Immature natural killer cell (primary cell): ENCODE measurements at regions not wholly inside any gene's neighbourhood (a gene's known extent, or its start where the extent isn't known, plus 50 kb on each side); places are given as distances from the start of the nearest gene placed in this dataset.

ENCODE experiments used
- DNase-seq, 3 donors: peaks; one replicate each; pipeline ENCODE4 v3.0.0; 2022; ENCODE audit warnings: mixed read lengths in 1 of 3
- H3K27ac Mint-ChIP-seq, 6 donors: one replicate each; pipeline ENCODE4 v1.8.0; 2020; ENCODE audit warnings: mixed read lengths in 6 of 6, mild to moderate bottlenecking in 5 of 6, inconsistent platforms in 4 of 6, moderate library complexity in 3 of 6
- H3K27me3 Mint-ChIP-seq, 3 donors: one replicate each; pipeline ENCODE4 v1.8.0; 2020 to 2021; ENCODE audit warnings: low read depth in 3 of 3, mild to moderate bottlenecking in 3 of 3, mixed read lengths in 3 of 3, moderate library complexity in 3 of 3, inconsistent platforms in 1 of 3
- H3K36me3 Mint-ChIP-seq, 3 donors: one replicate each; pipeline ENCODE4 v1.8.0; 2020; ENCODE audit warnings: mixed read lengths in 3 of 3, inconsistent platforms in 2 of 3, mild to moderate bottlenecking in 2 of 3
- H3K4me1 Mint-ChIP-seq, 2 donors: one replicate each; pipeline ENCODE4 v1.8.0; 2020; ENCODE audit warnings: inconsistent platforms in 2 of 2, mild to moderate bottlenecking in 2 of 2, mixed read lengths in 2 of 2, moderate library complexity in 1 of 2
- H3K4me3 Mint-ChIP-seq, 5 donors: one replicate each; pipeline ENCODE4 v1.8.0; 2020; ENCODE audit warnings: mild to moderate bottlenecking in 5 of 5, mixed read lengths in 5 of 5, inconsistent platforms in 3 of 5, moderate library complexity in 3 of 5
- H3K9me3 Mint-ChIP-seq, 6 donors: one replicate each; pipeline ENCODE4 v1.8.0; 2020; ENCODE audit warnings: mild to moderate bottlenecking in 6 of 6, mixed read lengths in 6 of 6, inconsistent platforms in 4 of 6, moderate library complexity in 3 of 6

DNA sequence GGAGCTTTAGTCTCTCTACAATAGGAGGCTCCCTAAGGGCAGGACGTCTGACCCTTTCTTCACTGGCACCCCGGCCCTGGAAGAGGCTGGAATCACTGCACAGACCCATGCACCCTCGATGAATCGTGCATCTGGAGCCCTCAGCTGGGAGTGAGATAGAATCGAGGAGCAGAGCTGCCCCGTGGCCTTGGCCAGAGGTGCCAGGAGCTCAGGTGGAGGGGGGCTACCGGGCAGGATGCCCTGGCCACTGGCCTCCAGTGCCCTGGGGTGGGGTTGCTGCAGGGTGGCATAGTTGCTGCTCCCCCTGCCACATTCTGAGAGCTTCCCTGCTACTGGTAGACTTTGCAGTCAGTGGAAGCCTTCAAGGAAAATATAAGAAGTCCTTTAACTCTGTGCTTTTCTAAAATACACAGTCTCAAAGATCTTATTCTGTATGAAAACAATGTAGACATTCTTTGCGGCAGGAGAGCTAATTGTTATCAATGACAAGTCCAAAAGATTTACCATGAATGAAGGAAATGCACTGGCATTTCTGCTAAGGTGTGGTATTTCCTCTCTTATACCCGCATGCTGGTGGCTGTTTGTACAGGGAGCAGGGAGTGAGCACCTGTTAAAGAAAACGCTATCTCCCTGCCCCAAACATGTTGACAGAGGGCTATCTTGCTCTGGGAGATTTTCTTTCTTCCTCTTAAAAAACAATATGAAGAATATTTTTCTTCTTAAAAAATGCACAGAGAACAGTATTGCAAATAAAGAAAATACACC, 122.8 kb downstream of the C6orf118 start:
- no peaks in the 10 kb centered on the region for H3K4me1 Mint-ChIP-seq
- H3K36me3 Mint-ChIP-seq: no peaks in the 10 kb centered on the region
- H3K27ac Mint-ChIP-seq: no peak overlapping the region
- H3K9me3 Mint-ChIP-seq: peaks cover 8 to 25% (median 11%) of the 10 kb centered on the region in 6 donors
- no peaks in the 10 kb centered on the region for H3K27me3 Mint-ChIP-seq
- no peak for DNase-seq
- no peak overlapping the region for H3K4me3 Mint-ChIP-seq

DNA sequence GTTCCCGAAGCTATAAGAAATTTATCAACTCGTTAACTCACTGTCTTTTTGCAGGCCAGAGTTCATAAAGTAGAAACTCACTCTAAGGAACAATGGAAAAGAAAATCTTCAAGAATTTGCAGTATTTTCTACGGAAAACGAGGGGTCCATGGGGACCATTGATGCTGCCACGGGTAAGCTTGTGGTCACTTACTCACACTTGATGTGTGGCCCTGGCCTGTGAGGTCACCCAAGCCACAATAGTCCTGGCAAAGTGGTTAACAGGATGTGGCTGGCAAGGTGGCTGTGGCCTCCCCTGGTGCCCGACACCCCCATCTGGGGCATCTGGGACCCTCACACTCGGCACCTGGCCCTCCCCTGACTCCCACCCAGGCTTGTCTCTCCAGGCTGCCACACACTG, 123.4 kb downstream of the C6orf118 start:
- Mint-ChIP-seq H3K4me3 (no peak overlapping the region), H3K9me3 (peaks cover 7 to 22% (median 10%) of the 10 kb centered on the region in 6 donors), H3K27ac (no peak overlapping the region), H3K36me3 (no peaks in the 10 kb centered on the region), H3K4me1 (no peaks in the 10 kb centered on the region), H3K27me3 (no peaks in the 10 kb centered on the region)
- DNase-seq: no peak

DNA sequence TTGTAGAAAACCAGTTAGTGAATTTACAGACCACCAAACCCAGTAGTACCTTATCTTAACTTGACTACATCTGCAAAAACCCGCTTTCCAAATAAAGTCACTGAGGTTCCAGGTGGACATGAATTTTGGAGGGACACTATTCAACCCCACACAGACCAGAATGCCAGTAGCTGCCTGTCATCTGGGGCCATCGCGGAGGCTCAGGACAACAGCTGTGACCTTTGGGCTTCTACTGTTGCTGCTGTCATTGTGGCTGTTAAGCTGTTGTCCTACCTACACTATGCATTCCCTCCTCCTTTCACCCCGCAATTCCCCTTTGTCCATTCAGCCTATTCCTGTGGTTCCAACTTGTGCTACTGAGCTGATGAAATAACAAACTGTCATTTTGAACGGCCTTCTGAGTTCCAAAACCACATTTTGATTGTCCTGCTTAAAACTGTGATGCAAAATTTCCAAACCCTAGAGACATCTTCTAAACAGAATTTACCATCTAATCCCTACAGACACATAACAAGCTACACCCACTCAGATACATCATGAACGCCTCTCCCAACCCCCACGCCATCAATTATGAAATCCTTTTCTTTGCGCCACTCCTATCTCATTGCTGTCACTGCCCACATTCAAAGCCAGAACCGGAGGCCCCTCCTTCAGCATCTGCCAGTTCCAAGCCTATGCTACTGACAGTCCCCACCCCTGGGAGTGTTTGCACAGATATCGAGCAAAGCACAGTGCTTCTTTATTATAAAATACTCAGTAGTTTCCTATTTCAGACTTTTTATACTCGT, 125.0 kb downstream of the C6orf118 start:
- H3K27me3 Mint-ChIP-seq: peaks cover 0 to 2% (median 0%) of the 10 kb centered on the region in 3 donors
- DNase-seq: no peak
- H3K27ac Mint-ChIP-seq: no peak overlapping the region
- no peaks in the 10 kb centered on the region for H3K4me1 Mint-ChIP-seq
- no peaks in the 10 kb centered on the region for H3K36me3 Mint-ChIP-seq
- H3K4me3 Mint-ChIP-seq: no peak overlapping the region
- peaks cover 7 to 29% (median 8%) of the 10 kb centered on the region in 6 donors for H3K9me3 Mint-ChIP-seq

DNA sequence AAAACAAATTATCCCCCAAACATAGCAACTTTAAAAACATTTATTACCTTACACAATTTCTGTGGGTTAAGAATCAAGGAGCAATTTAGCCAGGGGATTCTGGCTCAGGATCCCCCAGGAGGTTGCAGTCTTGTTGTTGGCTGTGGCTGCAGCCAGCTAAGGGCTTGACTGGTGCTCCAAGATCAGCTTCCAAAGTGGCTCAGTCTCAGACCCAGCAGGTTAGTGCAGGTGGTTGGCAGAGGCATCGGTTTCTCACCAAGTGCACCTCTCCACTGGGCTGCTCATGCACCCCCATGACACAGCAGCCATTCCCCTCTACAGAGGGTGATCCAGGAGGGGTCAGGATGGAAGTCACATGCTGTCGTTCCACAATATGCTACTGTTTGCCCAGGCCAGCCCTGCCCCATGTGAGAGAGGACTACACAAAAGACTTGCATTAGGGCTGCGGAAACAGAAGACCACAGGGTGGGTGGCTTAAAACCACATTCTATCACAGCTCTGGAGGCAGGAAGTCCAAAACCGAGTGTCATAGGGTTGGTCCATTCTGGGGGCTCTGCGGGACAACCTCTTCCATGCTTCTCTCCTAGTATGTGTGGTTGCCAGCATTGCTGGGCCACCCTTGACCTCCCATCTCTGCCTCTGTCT, 125.8 kb downstream of the C6orf118 start:
- Mint-ChIP-seq H3K4me1 (no peaks in the 10 kb centered on the region), H3K9me3 (peaks cover 7 to 34% (median 11%) of the 10 kb centered on the region in 6 donors), H3K36me3 (no peaks in the 10 kb centered on the region), H3K27ac (no peak overlapping the region), H3K4me3 (no peak overlapping the region), H3K27me3 (peaks cover 0 to 2% (median 0%) of the 10 kb centered on the region in 3 donors)
- DNase-seq: no peak

DNA sequence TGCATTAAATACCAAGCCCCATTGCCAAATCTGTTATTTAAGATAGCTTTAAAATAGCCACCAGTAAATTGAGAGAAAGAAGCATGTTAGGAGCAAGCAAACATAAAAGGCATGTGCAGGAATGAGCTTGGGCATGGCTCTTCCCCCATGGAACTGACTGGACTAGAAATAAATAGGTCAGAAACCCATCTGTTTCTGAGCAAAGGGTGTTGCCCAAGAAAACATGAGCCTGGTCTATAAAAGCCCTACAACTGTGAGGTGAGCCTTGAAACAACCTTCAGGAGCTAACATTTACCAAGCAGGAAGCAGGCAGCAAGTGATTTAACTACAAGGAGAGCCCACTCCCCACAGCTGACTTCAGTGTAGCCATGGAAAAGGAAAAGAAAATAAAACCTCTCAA, 126.3 kb downstream of the C6orf118 start:
- Mint-ChIP-seq H3K27ac (no peak overlapping the region), H3K27me3 (peaks cover 0 to 2% (median 0%) of the 10 kb centered on the region in 3 donors), H3K4me1 (no peaks in the 10 kb centered on the region), H3K36me3 (no peaks in the 10 kb centered on the region), H3K9me3 (peaks cover 5 to 40% (median 12%) of the 10 kb centered on the region in 6 donors), H3K4me3 (no peak overlapping the region)
- no peak for DNase-seq

DNA sequence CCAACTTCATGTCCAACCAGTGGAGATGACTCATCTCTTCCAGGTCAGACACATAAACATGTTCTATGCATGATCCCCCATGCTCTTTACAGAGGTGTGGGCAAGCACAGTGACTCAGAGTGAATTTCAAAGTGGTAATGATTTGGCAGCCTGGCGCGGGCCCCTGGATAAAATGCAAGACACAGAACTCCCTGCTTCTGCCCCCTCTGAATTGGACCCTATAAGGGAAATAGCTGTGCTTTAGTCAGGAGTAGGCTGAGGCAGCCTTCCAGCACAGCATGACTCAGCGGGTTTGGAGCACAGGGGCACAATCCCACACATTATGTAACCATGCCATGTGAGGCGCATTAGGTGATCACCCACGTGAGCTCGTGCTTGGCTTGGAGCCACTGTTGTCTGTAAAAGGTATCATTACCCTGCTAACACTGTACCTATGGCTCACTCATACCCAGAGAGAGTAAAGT, 127.4 kb downstream of the C6orf118 start:
- Mint-ChIP-seq H3K4me1 (no peaks in the 10 kb centered on the region), H3K36me3 (no peaks in the 10 kb centered on the region), H3K4me3 (no peak overlapping the region), H3K9me3 (peaks cover 5 to 44% (median 13%) of the 10 kb centered on the region in 6 donors), H3K27ac (no peak overlapping the region), H3K27me3 (peaks cover 0 to 2% (median 0%) of the 10 kb centered on the region in 3 donors)
- no peak for DNase-seq

DNA sequence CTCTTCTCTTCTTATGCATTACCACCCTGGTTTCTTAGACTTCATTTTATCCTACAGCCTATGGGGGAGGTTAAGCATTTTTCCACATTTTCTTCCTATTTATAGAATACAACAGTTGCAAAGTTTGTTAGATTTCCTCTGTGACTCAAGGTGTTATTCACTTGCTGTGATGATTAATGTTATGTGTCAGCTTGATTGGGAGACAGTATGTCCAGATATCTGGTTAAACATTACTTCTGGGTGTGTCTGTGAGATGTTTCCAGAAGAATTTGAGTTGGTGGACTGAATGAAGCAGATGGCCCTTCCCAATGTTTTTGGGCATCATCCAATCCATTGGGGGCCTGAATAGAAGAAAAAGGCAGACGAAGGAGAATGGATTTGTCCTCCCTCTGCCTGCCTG, 131.3 kb downstream of the C6orf118 start:
- Mint-ChIP-seq H3K36me3 (no peaks in the 10 kb centered on the region), H3K27me3 (peaks cover 0 to 2% (median 0%) of the 10 kb centered on the region in 3 donors), H3K4me1 (no peaks in the 10 kb centered on the region)

DNA sequence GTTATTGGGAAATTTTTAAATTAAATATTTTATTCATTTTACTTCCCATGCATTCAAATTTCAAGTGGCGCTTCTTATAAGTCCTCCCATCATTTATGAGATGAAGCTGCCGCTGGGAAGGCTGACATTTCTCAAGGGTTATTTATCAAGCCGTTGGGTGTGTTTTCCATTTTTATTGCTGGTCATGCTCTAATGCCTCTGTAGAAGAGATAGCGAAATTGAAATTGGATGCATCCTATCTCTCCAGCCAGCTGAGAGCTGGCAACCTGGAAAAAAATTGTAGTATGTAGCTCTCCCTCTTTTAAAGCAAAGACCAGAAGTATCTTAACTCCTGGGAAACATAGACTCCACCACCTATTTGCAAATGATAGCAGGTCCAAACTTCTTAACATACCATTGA, 135.9 kb downstream of the C6orf118 start:
- no peak for DNase-seq
- Mint-ChIP-seq H3K9me3 (peaks cover 5 to 52% (median 14%) of the 10 kb centered on the region in 6 donors), H3K4me1 (no peaks in the 10 kb centered on the region), H3K27me3 (peaks cover 0 to under 1% (median 0%) of the 10 kb centered on the region in 3 donors), H3K36me3 (no peaks in the 10 kb centered on the region), H3K4me3 (no peak overlapping the region), H3K27ac (no peak overlapping the region)

More for the DNA sequence above, 131.3 kb downstream of the C6orf118 start:
- Mint-ChIP-seq H3K27ac (no peak overlapping the region), H3K9me3 (peaks cover 3 to 46% (median 13%) of the 10 kb centered on the region in 6 donors), H3K4me3 (no peak overlapping the region)
- DNase-seq: no peak

DNA sequence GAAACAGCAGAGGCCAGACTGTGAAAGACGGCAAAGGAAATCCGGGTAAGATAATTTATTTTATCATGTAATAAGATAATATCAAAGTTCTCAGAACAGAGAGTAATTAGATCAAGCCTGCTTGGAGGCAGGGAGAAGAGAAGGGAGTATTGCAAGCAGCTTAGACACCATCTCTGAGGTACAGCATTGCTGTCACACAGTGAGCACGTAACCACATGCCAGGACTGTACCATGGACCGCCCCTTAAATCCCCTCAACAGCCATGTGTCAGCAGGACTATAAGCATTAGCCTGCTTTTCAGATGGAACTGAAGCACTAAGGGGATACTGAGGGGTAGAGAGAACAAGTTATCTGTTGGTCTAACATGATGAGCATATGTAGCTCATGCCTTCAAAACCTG, 141.5 kb downstream of the C6orf118 start:
- Mint-ChIP-seq H3K36me3 (no peaks in the 10 kb centered on the region), H3K27ac (no peak overlapping the region), H3K4me1 (no peaks in the 10 kb centered on the region), H3K9me3 (peaks cover 7 to 61% (median 24%) of the 10 kb centered on the region in 6 donors), H3K27me3 (peaks cover 0 to 2% (median 0%) of the 10 kb centered on the region in 3 donors), H3K4me3 (no peak overlapping the region)
- no peak for DNase-seq

DNA sequence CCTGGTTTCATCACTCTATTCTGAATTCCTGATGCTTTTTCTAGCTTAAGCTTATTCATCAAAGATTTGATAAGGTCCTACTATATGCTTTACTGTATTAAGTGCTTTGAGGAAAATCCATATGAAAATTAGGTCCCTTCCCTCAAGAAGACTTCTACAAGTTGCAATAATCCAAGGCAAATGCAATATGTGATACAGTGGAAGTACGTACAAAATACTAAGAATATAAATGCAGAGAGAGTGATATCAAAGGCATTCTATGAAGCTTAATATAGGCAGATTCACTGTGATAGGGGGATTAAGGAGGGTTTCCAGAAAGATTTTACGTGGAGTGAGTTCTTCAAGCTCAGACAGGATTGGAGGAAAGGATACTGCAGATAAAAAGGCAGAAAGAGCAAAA, 142.1 kb downstream of the C6orf118 start:
- H3K9me3 Mint-ChIP-seq: peaks cover 7 to 61% (median 28%) of the 10 kb centered on the region in 6 donors
- no peak for DNase-seq
- H3K4me1 Mint-ChIP-seq: no peaks in the 10 kb centered on the region
- no peak overlapping the region for H3K27ac Mint-ChIP-seq
- H3K27me3 Mint-ChIP-seq: peaks cover 0 to 2% (median 0%) of the 10 kb centered on the region in 3 donors
- H3K4me3 Mint-ChIP-seq: no peak overlapping the region
- H3K36me3 Mint-ChIP-seq: no peaks in the 10 kb centered on the region

DNA sequence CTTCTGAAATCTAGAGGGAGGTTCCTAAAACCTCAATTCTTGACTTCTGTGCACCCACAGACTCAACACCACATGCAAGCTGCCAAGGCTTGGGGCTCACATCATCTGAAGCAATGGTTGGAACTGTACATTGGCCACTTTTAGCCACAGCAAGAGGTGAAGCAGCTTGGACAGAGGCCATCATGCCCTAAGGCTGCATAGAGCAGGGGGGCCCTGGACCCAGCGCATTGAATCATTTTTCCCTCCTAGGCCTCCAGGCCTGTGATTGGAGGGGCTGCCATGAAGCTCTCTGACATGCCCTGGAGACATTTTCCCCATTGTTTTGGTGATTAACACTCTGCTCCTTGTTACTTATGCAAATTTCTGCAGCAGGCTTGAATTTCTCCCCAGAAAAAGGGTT, 145.9 kb downstream of the C6orf118 start:
- H3K4me1 Mint-ChIP-seq: no peaks in the 10 kb centered on the region
- H3K9me3 Mint-ChIP-seq: peaks cover 4 to 62% (median 26%) of the 10 kb centered on the region in 6 donors
- no peak overlapping the region for H3K27ac Mint-ChIP-seq
- DNase-seq: no peak
- H3K27me3 Mint-ChIP-seq: peaks cover 0 to 2% (median 0%) of the 10 kb centered on the region in 3 donors
- H3K36me3 Mint-ChIP-seq: no peaks in the 10 kb centered on the region
- no peak overlapping the region for H3K4me3 Mint-ChIP-seq

DNA sequence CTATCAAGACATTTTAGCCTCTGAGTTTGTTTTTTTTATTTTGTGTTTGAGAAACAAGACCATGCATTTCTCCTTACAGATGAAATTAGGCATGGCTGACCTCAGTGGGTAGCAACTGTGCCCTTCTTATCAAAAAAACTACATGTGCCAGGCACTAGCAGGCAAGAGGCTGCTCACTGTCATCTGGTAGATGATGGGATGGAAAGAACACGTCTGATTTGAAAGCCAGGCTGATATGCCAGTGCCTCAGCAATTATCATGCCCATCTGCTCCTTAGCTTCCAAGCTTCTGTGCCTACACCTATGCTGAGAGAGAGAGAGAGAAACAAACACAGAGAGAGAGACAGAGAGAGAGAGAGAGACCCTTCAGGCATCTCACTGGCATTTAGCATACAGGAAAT, 149.9 kb downstream of the C6orf118 start:
- Mint-ChIP-seq H3K9me3 (peaks cover 6 to 54% (median 19%) of the 10 kb centered on the region in 6 donors), H3K36me3 (no peaks in the 10 kb centered on the region), H3K4me1 (no peaks in the 10 kb centered on the region), H3K27me3 (no peaks in the 10 kb centered on the region), H3K27ac (no peak overlapping the region), H3K4me3 (no peak overlapping the region)
- no peak for DNase-seq

DNA sequence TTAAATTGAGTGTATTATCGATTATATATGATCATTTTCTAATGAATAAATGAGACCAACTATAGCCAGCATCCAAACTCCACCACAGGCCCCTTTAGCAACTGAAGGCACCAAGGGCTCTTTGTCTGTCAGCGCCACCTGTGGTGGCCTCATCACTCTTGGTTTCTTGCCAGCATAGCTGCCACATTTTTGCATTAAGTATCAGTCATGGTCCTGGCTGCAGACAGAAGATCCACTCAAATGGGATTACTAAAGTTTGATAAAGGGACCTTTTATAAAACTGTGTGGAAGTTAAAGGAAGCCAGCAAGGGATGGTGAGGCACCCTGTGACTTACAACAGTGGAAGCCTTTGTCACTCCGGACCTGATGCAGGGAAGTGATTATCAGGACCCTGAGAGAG, 162.9 kb downstream of the C6orf118 start:
- Mint-ChIP-seq H3K4me1 (no peaks in the 10 kb centered on the region), H3K27me3 (no peaks in the 10 kb centered on the region), H3K27ac (no peak overlapping the region), H3K4me3 (no peak overlapping the region), H3K36me3 (peaks cover 0 to 3% (median 0%) of the 10 kb centered on the region in 3 donors), H3K9me3 (peaks cover 10 to 59% (median 16%) of the 10 kb centered on the region in 6 donors)
- no peak for DNase-seq

DNA sequence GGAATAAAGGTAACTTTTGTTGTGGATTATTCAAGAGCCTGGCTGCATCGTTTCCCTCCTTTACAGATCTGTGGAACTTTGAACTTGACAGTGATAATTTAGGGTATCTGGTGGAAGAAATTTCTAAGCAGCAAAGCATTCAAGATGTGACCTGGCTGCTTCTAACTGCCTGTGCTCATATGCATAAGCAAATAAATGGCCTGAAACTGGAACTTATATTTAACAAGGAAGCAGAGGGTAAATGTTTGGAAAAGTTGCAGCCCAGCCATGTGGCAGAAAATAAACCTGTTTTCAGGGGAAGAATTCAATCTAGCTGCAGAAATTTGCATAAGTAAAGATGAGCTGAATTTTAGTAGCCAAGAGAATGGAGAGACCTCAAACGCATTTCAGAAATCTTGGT, 173.5 kb downstream of the C6orf118 start:
- no peak for DNase-seq
- no peaks in the 10 kb centered on the region for H3K4me1 Mint-ChIP-seq
- H3K27ac Mint-ChIP-seq: no peak overlapping the region
- H3K27me3 Mint-ChIP-seq: peaks cover 0 to 2% (median 2%) of the 10 kb centered on the region in 3 donors
- no peak overlapping the region for H3K4me3 Mint-ChIP-seq
- no peaks in the 10 kb centered on the region for H3K36me3 Mint-ChIP-seq
- H3K9me3 Mint-ChIP-seq: peaks cover 14 to 43% (median 29%) of the 10 kb centered on the region in 6 donors
